DOHH2 (cell line): ENCODE measurements at regions not wholly inside any gene's neighbourhood (a gene's known extent, or its start where the extent isn't known, plus 50 kb on each side); places are given as distances from the start of the nearest gene placed in this dataset.

ENCODE experiments used
- H3F3A ChIP-seq: fragments of 200-600 bp; sonication (generic), shearing (Covaris generic); 2 replicates; pipeline ENCODE4 v1.6.0; 2016; ENCODE audit warnings: antibody characterized with exemption, mild to moderate bottlenecking; ENCODE audit not compliant: control insufficient read depth, insufficient read depth
- H3K27ac ChIP-seq: fragments of 200-600 bp; sonication (generic); 2 replicates; pipeline ENCODE4 v1.5.1; 2014; ENCODE audit warnings: low read depth, mild to moderate bottlenecking, low read length, moderate library complexity
- H3K27me3 ChIP-seq: fragments of 200-600 bp; sonication (generic); 2 replicates; pipeline ENCODE4 v1.6.1; 2014; ENCODE audit warnings: mild to moderate bottlenecking, low read length, mixed read lengths; ENCODE audit not compliant: control insufficient read depth
- H3K36me3 ChIP-seq: fragments of 200-600 bp; sonication (generic); 2 replicates; pipeline ENCODE4 v1.6.1; 2014; ENCODE audit warnings: mild to moderate bottlenecking, low read length, moderate library complexity, mixed read lengths; ENCODE audit not compliant: control insufficient read depth
- H3K4me1 ChIP-seq: fragments of 200-600 bp; sonication (generic); 2 replicates; pipeline ENCODE4 v1.6.1; 2014; ENCODE audit warnings: mild to moderate bottlenecking, low read length, mixed read lengths; ENCODE audit not compliant: control insufficient read depth
- H3K4me2 ChIP-seq: fragments of 200-600 bp; sonication (generic); 2 replicates; pipeline ENCODE4 v1.6.0; 2014; ENCODE audit warnings: mild to moderate bottlenecking, low read length, moderate library complexity
- H3K4me3 ChIP-seq: fragments of 200-600 bp; sonication (generic); 2 replicates; pipeline ENCODE4 v1.5.1; 2014; ENCODE audit warnings: mild to moderate bottlenecking, low read length, mixed read lengths
- H3K79me2 ChIP-seq: fragments of 200-600 bp; sonication (generic); 2 replicates; pipeline ENCODE4 v1.6.1; 2014; ENCODE audit warnings: mild to moderate bottlenecking, low read length, mixed read lengths; ENCODE audit not compliant: control insufficient read depth
- H3K9me2 ChIP-seq: fragments of 200-600 bp; sonication (generic); replicated peaks from 2 replicates; pipeline ENCODE4 v1.6.1; 2014; ENCODE audit warnings: mild to moderate bottlenecking, low read length, mixed read lengths; ENCODE audit not compliant: control insufficient read depth
- H3K9me3 ChIP-seq: fragments of 200-600 bp; sonication (generic); 2 replicates; pipeline ENCODE4 v1.6.1; 2014; ENCODE audit warnings: antibody characterized with exemption, low read length, mixed read lengths; ENCODE audit not compliant: control insufficient read depth, insufficient read depth
- H4K20me1 ChIP-seq: fragments of 200-600 bp; sonication (generic); 2 replicates; pipeline ENCODE4 v1.6.0; 2014; ENCODE audit warnings: low read depth, mild to moderate bottlenecking, antibody characterized with exemption, low read length, moderate library complexity; ENCODE audit not compliant: control insufficient read depth, insufficient read depth
- CTCF ChIP-seq: fragments of 200-600 bp; sonication (generic); IDR thresholded peaks from one replicate; pipeline ENCODE4 v1.5.1; 2014; ENCODE audit warnings: antibody characterized with exemption, mild to moderate bottlenecking, low read depth, low read length; ENCODE audit not compliant: poor library complexity, severe bottlenecking
- EZH2phosphoT487 ChIP-seq: fragments of 200-600 bp; sonication (generic); IDR thresholded peaks from 2 replicates; pipeline ENCODE4 v1.6.1; 2017; ENCODE audit warnings: borderline replicate concordance, mild to moderate bottlenecking, antibody characterized with exemption, low read length, moderate library complexity, mixed read lengths

GRCh38 chr3:81237181-81237580 is 524.3 kb downstream of the GBE1 start:
- H3K9me2 ChIP-seq = no peaks in the 10 kb centered on the region
- no peaks in the 10 kb centered on the region for H3K9me3 ChIP-seq
- H3K27ac ChIP-seq = no peak overlapping the region
- H3K4me2 ChIP-seq = no peak overlapping the region
- H4K20me1 ChIP-seq = no peaks in the 10 kb centered on the region
- H3K36me3 ChIP-seq = no peaks in the 10 kb centered on the region
- no peaks in the 10 kb centered on the region for H3K79me2 ChIP-seq
- H3K4me1 ChIP-seq = no peaks in the 10 kb centered on the region
- H3K27me3 ChIP-seq = no peaks in the 10 kb centered on the region
- no peak overlapping the region for H3K4me3 ChIP-seq
- H3F3A ChIP-seq = no peaks in the 10 kb centered on the region
- TF ChIP-seq CTCF (no peak), EZH2phosphoT487 (no peak)

- no peak overlapping the region for H3K4me3 ChIP-seq
- no peaks in the 10 kb centered on the region for H3K9me2 ChIP-seq
- H4K20me1 ChIP-seq = no peaks in the 10 kb centered on the region
- no peaks in the 10 kb centered on the region for H3K4me1 ChIP-seq
- no peaks in the 10 kb centered on the region for H3K36me3 ChIP-seq
- no peak overlapping the region for H3K27ac ChIP-seq
- H3K4me2 ChIP-seq = no peak overlapping the region
- no peak for TF ChIP-seq CTCF
- TF ChIP-seq EZH2phosphoT487 = no peak
- H3K79me2 ChIP-seq = no peaks in the 10 kb centered on the region
- no peaks in the 10 kb centered on the region for H3F3A ChIP-seq
- H3K27me3 ChIP-seq = no peaks in the 10 kb centered on the region
- no peaks in the 10 kb centered on the region for H3K9me3 ChIP-seq
Measured at GRCh38 chr3:81218023-81218422, 543.4 kb downstream of the GBE1 start.

GRCh38 chr3:81217101-81217500 is 544.3 kb downstream of the GBE1 start:
- Histone ChIP-seq H3F3A (no peaks in the 10 kb centered on the region), H3K4me3 (no peak overlapping the region), H3K4me1 (no peaks in the 10 kb centered on the region), H3K79me2 (no peaks in the 10 kb centered on the region), H3K27me3 (no peaks in the 10 kb centered on the region), H3K9me3 (no peaks in the 10 kb centered on the region), H3K36me3 (no peaks in the 10 kb centered on the region), H3K9me2 (no peaks in the 10 kb centered on the region), H3K27ac (no peak overlapping the region), H3K4me2 (no peak overlapping the region), H4K20me1 (no peaks in the 10 kb centered on the region)
- TF ChIP-seq CTCF (no peak), EZH2phosphoT487 (no peak)

- Histone ChIP-seq H3K4me2 (no peak overlapping the region), H3K27me3 (no peaks in the 10 kb centered on the region), H3K36me3 (no peaks in the 10 kb centered on the region), H3F3A (no peaks in the 10 kb centered on the region), H3K9me3 (no peaks in the 10 kb centered on the region), H4K20me1 (no peaks in the 10 kb centered on the region), H3K79me2 (no peaks in the 10 kb centered on the region), H3K9me2 (no peaks in the 10 kb centered on the region), H3K4me3 (no peak overlapping the region), H3K27ac (no peak overlapping the region), H3K4me1 (no peaks in the 10 kb centered on the region)
- no peak for TF ChIP-seq CTCF
- no peak for TF ChIP-seq EZH2phosphoT487
Measured at GRCh38 chr3:81216192-81216591, 545.3 kb downstream of the GBE1 start.
